ENCODE measurements at regions not wholly inside any gene's neighbourhood (a gene's known extent, or its start where the extent isn't known, plus 50 kb on each side); places are given as distances from the start of the nearest gene placed in this dataset.

- no peak for DNase-seq
These were observed 240.4 kb upstream of the RHOBTB1 start for GRCh38 chr10:61184429-61184828.

DNA sequence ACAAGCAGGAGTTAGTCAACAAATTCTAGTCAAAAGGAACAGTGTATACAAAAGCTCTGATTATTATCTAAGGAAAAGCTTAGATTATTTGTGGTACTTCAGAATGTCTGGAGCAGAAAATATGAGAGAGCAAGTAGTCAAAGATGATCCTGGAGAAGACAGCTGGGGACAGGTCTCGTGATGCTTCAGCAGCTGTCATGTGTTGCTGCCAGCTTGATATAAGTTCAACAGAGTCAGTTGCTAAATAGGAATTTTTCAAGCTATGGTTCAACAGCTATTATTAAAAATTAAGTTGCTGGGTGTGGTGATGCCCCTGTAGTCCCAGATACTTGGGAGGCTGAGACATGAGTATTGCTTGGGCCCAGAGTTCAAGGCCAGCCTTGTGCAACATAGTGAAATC is 240.0 kb upstream of the RHOBTB1 start:
- no peak for DNase-seq

GRCh38 chr10:61181832-61182231 is 237.8 kb upstream of the RHOBTB1 start:
- DNase-seq: no peak

GRCh38 chr10:61179771-61180170 is 235.8 kb upstream of the RHOBTB1 start:
- no peak for DNase-seq

DNA sequence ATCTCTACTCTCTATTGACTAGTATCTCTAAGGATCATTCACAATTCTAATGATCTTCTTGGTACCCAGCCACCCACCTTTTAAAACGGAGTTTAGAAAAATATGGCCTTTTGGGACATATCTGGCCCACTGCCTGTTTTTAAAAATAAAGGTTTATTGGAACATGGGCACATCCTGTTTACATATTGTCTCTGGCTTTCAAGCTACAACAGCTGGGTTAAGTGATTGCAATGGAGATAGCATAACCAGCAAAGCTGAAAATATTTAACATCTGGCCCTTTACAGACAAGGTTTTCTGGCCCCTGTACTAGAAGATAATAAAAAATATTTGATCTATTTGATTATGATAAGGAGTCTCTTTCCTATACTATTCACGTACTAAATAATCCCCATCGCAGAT is 232.4 kb upstream of the RHOBTB1 start:
- no peak for DNase-seq

DNA sequence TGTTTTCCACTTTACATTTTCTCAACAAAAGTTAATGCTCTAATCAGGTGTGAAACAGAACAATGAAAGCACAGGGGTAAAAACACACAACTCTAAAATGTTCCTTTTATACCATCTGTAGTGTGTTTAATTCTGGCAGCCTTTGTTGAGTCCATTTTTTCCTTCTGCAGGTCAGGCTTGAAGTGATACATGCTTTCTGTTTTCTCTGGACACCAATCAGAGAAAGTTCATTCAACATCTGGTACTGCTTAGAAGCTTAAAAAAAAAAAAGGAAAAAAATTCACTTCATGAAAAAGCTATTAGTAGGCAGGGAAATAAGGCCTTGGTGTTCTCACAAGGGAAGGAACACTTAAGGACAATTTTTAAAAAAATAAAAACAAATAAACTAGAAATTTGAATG is 231.3 kb upstream of the RHOBTB1 start:
- no peak for DNase-seq

GRCh38 chr10:61173450-61173849 is 229.5 kb upstream of the RHOBTB1 start:
- DNase-seq: no peak

GRCh38 chr10:61172182-61172926 is 228.4 kb upstream of the RHOBTB1 start:
- no peak for DNase-seq

DNA sequence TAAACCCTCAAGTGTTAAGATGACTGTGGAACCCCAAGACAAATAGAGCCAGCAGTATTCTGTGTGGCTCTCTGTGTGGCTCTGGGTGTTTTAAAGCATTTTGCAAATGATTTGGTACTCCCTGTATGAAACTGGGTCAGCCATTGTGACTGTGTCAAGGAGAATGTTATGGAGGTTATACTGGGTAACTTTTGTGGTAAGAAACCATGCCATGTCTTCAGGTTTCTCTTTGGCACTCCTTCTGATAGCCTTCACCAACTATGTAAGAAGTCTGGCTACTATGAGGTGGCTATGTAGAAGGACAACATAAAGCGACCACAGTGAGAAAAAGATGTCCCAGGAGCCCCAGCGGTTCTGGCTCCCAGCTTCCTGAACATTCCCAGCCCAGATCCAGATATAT is 226.6 kb upstream of the RHOBTB1 start:
- DNase-seq: no peak

DNA sequence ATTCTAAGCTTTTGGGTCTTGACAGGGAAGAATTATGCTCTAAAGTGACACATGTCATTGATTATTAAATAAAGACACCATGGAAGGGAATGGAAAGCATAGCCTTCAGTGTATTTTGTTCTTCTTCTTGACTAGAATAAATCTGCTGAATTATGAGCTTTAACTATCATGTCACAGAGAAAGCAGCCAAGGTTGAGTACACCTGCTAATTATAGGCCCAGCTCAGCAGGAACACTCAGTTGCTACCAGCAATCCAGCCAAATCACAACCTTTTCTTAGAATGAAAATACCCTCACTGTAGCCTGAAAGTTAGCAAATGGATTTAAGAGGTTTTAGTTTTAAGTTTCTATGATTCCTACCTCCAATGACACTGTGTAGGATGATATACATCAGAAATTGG is 225.3 kb upstream of the RHOBTB1 start:
- DNase-seq: no peak

DNA sequence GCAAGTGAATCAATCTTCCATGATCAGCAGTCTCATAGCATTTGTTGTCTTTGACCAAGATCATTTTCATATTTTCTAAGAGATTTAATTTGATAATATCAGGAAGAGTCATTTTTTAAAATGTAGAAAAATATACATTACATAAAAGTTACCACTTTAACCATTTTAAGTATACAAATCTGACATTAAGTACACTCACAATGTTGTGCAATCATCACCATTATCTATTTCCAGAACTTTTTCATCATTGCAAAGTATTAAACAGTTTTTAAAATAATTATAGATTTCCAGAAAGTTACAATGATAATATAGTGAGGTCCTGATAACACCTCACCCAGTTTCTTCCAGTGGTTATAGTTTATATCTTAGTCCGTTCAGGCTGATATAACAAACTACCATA is 222.5 kb upstream of the RHOBTB1 start:
- DNase-seq: no peak

DNA sequence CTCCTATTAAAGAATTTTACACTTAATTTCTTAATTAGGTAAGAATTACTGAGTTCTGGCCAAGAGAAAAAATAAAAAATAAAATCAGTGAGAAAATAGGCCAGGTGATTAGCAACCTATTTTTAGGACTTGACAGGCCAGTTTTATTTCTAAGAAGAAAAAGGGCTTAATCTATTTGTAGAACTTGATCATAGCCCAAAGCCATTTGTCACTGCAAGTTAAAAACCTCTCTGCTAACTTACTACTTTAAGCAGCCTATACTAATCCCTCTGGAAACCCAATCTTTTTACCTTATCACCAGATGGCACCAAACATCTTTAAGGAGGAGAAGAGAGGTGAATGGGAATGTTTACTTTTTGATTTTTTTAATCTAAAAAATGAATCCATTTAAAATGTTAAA is 222.1 kb upstream of the RHOBTB1 start:
- no peak for DNase-seq

DNA sequence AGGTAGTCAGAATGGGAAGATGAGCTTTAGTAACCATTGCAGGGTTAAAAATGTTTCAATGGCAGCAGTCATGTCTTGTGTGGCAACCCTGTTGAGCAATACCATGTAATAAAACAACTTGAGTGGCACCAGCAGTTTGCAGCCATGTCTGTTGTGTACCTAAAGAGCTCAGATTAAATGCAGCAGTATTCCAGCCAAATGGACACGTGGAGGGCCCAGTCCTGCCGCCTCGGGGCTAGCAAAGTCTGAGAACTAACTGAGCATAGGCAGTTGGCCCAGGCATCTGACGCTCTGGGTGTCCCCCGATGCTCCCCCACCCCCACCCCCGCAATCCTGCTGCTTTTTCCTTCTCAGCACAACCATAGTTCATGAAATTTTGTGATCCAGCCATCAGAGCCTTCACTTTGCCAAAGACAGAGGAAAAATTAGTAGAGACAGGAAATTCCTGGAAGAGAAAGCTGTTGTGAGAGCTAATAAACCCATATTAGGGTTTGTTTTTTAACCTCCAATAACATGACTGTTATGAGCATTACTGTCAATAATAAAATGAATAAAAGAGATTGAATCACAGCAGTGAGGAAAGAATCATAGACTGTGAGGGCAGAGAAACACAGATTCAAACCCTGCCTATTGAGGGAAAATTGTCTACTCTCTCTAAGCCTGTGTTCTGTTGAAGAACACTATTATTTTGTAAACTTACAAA is 220.6 kb upstream of the RHOBTB1 start:
- DNase-seq: peak; percentile 19

GRCh38 chr10:61163403-61163802 is 219.4 kb upstream of the RHOBTB1 start:
- peak; percentile 43 for DNase-seq

DNA sequence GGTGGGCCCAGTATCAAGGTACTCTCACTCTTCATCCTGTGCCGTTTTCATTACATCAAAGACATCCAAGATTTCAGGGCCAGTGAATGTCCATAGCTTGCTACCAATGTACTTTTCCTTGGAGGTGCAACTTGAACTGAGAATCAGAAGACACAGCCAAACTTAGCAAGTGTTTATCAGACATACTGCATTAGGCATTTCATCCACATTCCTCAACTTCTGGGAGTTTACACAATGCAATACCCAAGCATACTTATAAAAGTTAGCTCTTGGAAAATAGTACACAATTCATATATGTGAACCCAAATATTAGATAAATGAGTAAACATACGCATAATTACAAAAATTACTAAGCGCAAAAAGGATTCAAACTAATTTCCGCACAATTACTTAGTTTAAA is 216.3 kb upstream of the RHOBTB1 start:
- no peak for DNase-seq

GRCh38 chr10:61159253-61159652 is 215.3 kb upstream of the RHOBTB1 start:
- no peak for DNase-seq

GRCh38 chr10:61157182-61157581 is 213.2 kb upstream of the RHOBTB1 start:
- DNase-seq: no peak

DNA sequence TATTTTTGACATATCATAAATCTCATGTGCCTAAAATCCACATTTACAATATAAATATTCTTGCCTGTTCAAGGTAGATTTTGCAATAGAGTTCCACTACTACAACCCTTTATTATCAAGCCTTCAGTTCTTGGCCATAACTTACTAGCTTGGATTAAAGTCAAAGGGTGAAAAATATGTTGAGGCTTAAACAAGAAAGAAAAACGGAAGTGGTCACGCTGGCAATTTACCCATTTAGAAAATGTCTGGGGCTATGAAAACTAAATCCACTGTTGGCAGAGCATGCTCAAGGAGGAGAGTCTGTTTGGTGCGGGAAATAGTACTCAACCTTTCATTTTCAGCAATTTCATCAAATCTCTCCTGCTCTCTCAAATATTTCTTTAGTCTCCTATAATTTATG is 209.8 kb upstream of the RHOBTB1 start:
- no peak for DNase-seq

GRCh38 chr10:61151059-61151458 is 207.1 kb upstream of the RHOBTB1 start:
- DNase-seq: no peak

GRCh38 chr10:61148451-61148850 is 204.5 kb upstream of the RHOBTB1 start:
- no peak for DNase-seq

DNA sequence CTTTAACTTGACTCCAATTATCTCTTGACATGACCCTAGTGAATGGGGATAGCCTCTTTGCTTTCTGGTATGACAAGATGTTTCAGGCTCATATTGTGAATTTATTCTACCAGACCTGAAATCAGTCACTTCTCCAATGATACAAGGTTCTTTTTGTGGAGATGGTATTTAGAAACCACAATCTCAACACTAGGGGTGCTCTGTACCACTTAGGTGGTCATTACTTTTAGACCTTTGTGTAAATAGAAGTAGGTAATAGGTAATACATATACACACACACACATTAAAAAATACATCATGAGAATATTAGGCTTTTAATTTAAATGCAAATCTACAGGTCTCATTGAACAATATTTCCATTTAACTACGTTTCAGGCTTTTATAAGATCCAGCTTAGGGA is 199.0 kb upstream of the RHOBTB1 start:
- no peak for DNase-seq

- DNase-seq: peak; percentile 60
These were observed 196.9 kb upstream of the RHOBTB1 start for GRCh38 chr10:61140765-61141392.

GRCh38 chr10:61139592-61139953 is 195.6 kb upstream of the RHOBTB1 start:
- DNase-seq: no peak
